ENCODE measurements at regions not wholly inside any gene's neighbourhood (a gene's known extent, or its start where the extent isn't known, plus 50 kb on each side); places are given as distances from the start of the nearest gene placed in this dataset.
"Not testable (repeated sequence)": the region's sequence is repeated elsewhere in the genome, so short reads cannot be mapped to it uniquely, and the experiment has no call there.

DNA sequence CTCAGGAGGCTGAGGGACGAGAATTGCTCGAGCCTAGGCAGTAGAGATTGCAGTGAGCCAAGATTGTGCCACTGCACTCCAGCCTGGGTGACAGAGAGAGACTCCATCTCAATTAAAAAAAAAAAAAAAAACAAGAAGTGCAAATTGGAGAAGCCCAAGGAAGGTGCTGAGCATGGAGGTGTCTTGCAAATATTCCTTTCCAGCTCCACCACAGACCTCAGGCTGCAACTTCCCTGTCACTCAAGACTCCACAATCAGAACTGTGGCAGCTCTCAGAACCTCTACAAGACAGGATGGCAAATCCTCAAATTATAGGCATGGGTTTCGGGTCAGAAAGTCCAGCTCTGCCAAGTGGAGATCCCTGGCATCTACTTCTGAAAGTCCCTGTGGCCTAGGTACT, 104.4 kb upstream of the TIAM1 start:
- DNase-seq: no peak

DNA sequence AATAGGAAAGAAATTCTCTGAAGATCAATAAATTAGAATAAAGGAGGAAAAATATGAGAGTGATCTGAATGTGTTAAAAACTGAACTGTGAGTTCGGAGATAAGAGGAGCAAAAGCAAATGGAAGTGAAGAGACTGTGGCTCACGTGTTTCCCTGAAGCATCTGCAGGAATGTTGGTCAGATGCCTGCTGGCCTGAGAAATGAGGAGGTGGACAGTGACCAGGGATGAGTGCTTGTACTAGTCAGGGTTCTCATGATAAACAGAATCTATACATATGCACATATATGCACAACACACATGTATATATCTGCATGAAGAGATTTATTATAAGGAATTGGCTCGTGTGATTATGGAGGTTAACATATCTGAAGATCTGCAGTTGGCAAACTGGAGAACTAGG, 103.4 kb upstream of the TIAM1 start:
- DNase-seq: no peak

DNA sequence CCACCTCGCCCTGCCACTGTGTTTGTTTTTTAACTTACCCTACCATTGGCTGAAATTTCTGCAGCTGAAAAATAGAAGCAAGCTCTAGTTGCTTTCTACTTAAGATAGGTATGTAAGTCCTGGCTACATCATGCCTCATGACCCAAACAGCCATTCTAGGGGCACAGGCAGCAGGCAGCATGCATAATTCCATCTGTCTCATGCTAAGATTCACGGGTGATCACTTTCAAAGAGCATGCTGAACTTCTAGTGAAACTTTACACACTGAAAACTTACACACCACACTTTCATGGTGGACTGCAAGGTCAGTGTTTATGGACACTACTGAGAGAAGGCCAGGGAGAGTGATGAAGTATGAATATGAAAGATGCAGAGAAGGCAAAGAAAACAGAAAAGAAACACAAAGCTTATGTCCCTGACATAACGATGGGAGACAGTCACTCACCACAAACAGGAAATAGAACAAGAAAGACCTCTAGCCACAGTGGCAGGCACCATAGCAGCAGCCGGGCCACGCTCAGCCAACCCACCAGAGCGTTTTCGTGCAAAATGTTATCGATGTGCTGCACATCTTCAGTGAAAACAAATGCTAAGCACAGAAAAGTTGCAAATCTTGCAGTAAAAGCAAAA, 102.3 kb upstream of the TIAM1 start:
- DNase-seq: no peak

DNA sequence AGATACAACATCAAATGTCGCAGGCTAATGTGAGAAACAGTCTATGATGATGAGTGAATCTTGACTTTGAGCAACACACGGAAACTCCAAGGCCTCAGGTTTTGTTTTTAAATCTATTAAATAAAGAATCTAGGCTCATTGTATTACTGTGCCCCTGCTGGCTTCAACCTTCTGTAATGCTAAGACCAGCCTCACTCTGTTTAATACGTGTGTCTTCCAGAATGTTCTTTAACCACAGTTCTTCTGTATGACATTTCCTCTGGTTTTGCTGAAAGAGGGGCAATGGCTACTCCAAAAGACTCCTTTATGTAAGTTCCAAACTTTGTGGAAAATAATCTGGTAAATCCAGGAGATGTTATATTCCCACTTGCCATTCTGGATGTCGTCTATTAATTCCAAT, 101.1 kb upstream of the TIAM1 start:
- no peak for DNase-seq

DNA sequence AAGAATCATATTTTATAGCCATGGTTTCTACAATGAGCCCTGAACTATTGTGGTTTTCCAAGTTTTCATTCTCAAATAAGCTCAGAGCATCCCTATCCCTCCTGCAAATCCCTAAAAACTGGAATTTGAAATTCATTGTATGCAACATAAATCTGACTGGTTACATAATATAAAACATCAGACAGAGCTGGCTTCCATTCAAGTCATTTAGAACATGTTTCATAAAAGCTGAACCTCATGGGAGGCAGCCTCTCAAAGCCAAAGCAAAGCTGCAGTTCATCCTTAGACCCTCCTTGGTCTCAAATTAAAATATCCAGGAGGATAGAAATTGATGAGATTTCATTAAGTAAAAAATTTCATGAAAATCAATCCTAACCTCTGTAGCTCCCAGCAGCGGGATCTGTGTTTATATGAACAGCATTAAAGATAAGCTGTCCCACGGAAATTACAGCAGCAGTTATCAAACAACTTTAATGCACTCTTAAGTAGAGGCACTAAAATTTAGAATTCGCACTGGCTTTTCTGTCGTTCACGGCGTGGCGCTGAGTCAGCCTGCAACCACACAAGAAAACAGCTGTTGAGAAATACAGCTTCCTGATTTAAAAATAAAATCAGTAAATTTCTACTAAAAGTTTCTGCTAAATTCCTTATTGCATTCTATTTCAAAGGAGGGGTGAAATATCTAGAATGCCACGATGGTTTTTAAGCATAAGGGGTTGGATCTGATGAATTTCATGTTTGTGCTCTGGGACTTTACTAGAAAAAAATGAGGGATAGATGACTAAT, 99.9 kb upstream of the TIAM1 start:
- DNase-seq: no peak

DNA sequence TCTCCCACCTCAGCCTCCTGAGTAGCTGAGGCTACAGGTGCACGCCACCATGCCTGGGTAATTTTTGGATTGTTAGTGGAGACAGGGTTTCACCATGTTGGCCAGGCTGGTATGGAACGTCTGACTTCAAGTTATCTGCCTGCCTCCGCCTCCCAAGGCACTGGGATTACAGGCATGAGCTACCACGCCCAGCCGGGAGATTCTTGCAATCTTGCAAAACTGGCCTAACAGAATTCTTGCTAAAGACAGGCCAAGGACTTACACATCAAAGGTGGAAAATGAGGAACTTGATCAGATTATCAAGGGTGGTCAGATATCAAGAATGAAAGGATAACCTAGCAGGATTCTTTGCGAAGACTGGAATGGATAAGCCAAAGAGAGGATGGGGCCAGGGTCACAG, 98.3 kb upstream of the TIAM1 start:
- no peak for DNase-seq

DNA sequence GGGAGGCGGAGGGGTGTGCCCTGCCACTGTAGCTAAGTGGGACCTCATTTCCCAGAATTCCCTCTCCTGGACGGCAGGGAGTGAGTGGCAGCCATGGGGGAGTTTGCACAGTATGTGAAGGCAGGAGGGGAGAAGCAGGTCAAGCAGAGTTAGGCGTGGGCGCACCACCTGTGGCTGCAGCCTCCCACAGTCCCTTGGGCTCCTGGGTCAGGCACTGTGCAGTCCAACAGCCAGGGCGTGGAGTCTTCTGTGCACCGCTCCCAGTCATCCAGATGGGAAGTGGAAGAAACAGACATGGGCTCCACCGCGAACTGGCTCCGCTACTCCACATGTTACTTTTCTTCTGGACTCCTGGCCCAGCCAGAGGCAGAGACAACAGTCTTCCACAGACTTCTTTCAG, 85.4 kb upstream of the TIAM1 start:
- no peak for DNase-seq

DNA sequence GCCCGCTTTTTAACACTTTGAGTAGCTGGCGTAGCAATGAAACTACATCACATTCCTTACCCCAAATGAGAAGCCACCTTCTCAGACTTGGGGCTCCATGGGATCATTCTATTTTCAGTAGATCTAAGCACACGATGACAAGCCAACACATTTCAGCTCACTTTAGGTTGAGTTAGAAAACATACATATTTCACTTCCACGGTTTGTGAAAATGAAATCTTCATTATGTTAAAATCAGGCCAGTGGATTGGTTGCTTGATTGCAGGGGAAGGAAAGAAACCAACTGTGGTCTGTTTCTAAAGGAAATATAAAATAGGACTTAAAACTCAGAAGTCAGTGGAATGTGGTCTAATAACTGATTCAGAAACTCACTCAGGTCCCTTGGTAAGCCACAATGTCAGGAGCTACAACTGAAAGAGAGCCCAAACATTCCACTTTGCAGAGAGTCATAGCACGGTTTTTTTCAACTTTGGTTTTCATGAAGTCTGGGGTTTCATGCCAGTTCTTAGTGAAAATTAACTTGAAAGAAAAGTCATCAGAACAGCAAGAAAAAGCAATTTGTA, 82.3 kb upstream of the TIAM1 start:
- DNase-seq: no peak

DNA sequence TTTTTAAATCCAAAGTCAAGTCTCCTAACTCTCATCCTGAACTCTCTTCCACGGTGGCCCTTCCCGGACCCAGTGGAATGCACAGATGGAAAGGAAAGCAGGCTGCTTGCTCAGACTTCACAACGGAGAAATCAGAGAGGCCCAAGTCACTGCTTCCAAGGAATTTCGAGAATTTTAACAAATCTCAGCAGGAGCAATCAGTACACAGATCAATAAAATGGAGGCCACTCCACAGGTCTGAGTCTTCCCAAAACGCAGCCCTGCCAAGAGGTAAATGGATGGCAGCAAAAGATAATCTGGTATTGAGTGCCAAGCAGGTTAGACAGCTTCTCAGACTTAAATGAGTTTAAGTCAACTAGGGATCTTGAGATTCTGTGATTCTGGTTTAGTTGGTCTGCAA, 81.1 kb upstream of the TIAM1 start:
- DNase-seq: no peak

DNA sequence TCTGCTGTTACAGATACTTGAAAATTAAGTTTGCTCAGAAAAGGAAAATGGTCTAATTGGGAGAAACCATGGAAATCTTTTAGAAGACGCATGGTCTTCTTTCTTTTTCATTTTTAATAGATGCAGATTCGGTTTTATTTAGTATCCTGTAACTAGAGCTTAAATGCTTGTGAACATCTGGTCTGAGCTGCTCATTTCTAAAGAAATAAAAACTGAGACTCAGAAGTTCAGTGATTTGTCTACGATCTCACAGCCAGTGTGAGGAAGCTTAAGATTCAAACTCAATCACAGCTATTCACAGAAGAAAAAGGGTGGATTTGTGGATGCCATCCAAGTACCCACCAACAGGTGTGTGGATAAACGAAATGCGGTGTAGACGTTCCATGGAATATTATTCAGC, 80.0 kb upstream of the TIAM1 start:
- no peak for DNase-seq

DNA sequence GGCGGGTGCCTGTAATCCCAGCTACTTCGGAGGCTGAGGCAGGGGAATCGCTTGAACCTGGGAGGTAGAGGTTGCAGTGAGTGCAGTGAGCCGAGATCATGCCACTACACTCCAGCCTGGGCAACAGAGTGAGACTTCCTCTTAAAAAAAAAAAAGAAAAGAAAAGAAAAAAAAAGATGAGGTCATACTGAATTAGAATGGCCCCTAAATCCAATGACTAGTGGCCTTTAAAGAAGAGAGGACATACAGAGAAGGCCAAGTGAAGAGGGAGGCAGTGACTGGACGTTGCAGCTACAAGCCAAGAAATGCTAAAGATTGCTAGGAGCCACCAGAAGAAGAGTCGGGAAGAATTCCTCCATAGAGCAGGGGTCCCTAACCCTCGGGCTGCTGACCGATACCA, 76.9 kb upstream of the TIAM1 start:
- no peak for DNase-seq

DNA sequence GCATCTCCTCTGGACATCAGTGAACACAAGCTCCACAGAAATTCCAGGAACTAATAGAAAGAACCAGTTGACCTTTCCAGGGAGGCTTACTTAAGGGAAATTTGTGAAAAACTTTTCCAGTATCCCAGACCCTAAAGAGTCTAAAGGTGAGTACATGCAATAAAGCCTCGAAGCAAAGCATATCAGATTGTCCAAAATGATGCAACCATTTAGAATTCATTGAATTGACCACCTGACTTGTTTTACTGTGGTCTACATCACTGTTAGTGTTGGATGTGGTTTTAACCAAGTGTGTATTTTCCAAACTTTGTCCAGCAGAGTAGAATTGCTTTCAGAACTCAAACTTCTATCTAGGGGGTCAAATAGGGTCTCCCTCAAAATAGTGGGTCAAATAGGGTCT, 76.3 kb upstream of the TIAM1 start:
- DNase-seq: no peak

DNA sequence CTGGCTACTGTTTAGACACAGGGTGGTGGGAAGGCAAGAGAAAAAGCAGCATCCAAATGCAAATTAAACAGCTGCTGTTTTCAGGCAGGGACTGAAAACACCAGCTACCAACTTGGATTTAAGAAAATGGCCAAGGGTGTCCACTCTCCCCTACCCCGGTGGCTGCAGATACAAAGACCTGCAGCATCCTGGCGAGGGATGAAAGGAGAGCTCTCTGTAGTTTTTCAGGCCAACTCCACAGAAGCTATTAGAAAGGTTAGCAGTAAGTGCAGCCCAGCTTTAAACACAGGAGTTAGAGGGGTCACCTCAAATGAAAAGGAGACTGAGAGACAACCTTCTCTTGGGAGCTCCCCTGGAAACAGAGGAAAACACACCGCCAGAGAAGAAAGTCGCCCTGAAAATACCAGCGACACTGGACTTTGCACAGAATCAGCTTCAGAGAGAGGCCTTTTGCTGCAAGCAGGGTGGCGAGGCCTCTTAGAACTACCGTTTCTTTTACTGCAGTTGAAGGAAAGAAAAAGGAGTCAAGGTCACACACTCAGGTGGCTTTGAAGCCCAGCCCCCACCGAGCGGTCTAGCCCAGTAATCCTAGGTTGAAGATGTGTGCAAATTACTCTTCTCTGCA, 74.4 kb upstream of the TIAM1 start:
- DNase-seq: no peak

DNA sequence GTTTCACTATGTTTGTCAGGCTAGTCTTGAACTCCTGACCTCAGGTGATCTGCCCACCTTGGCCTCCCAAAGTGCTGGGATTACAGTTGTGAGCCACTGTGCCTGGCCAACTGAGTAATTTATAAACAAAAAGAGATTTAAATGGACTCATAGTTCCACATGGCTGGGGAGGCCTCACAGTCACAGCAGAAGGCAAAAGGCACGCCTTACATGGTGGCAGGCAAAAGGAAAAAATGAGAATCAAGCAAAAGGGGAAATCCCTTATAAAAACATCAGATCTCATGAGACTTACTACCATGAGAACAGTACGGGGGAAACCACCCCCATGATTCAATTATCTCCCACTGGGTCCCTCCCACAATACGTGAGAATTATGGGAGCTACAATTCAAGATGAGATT, 73.2 kb upstream of the TIAM1 start:
- not testable (repeated sequence) for DNase-seq

DNA sequence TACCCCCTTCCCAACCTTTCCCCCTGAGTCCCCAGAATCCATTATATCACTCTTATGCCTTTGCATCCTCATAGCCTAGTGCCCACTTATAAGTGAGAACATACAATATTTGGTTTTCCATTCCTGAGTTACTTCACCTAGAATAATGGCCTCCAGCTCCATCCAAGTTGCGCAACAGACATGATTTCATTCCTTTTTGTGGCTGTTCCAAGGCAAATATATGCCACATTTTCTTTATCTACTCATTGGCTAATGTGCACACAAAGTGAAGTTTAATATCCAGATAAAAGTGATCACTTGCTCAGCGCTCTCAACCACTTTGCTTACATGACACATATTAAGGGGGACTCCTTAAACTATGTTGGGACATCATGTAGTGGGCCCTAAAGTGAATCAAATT, 72.4 kb upstream of the TIAM1 start:
- no peak for DNase-seq

DNA sequence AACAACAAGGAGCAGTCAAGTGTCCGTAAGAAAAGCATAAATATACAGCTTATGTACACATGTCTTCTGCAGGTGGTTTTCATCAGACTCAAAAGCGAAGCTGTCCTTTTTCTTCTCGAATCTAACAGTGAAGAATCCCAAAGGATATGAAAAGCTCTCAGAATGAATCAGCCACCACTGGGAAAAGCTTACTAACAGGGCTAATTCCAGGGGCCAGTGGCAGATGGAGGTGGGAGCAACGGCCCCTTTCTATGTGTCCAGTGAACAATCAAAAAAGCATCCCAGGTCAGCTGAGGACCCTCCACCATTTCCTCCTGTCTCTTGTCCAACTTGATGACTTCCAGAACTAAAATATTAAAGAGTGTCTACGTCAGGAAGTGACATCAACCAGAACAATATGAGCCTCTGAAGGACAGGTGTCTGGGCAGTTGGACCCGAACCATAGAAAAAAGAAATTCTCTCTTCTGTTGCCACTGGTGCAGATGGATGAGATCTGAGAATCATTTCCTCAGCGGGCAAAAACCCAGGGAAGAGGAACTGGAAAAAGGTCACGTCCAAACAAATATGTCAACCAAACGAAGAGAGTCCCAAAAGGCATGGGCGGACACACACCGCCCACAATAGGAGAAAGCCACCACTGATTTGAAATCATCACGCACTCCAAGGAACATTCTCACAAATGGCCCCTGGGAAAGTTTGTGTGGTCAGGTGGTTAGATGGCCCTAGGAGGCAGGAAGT, 70.4 kb upstream of the TIAM1 start:
- no peak for DNase-seq

DNA sequence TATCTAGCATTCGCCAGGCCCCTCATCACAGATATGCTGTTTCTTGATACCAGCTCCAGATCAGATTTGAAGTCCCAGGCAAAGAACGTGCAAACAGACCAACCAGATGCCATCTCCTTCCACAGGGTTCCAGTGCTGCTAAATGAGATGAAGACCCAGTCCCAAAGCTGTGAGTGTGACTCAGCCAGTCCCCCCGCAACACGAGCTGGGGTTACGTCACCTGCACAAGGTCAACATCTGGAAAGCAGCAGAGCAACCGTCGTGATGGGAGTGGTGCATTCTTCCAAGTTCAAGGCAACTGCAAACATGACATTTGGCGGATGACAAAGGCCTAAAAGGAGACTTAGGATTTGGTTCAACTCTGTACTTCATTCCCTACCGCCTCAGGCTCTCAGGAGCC, 69.6 kb upstream of the TIAM1 start:
- no peak for DNase-seq

DNA sequence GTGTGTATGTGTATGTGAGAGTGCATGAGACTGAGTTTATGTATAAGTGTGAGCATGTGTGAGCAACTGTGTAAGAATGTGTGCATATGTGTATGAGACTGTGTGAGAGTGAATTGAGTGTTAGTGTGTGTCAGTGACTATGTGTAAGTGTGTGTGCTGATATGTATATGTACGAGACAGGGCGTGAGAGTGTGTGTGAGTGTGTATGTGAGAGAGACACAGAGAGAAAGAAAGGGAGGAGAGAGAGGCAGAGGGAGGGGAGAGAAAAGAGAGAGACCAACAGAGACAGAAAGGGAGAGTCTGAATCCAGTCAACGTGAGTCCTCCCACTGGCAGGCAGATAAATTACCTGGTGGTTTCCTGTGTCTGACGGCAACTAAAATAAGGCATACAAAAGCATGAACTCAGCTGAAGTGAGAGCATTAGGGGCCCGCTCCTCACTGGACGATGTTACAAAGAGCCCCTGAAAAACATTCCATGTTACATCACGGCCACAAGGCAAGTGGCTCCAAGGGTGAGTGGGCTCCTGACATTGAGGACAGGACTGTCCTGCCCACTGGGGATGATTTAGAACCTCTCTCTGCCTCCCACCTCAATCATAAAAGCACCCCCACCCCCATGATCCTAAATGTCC, 66.6 kb upstream of the TIAM1 start:
- no peak for DNase-seq

DNA sequence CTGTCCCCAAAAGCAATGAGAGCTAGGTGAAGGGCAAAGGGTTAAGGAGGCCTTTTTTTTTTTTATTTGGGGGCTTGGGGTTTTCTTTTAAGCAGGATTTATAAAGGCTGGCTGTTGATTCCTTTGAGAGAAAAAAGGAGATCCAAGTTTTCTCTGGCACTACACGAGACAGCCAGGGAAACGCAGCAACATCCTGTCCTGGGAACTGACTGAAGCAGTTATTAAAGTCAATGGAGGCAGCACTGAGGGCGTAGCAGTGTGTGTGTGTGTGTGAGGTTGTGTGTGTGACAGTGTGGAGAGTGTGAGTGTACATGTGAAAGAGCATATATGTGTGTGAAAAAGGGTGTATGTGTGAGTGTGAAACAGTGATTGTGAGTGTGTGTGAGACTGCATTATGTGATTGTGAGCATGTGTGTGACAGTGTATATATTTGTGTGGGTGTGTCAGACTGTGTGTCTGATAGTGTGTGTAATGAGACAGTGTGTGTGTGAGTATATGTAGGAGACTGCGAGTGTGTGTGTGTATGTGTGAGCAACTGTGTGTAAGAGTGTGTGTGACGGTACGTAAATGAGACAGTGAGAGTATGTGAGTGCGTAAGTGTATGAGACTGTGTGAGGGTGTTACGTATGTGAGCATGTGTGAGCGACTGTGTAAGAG, 65.9 kb upstream of the TIAM1 start:
- DNase-seq: no peak

DNA sequence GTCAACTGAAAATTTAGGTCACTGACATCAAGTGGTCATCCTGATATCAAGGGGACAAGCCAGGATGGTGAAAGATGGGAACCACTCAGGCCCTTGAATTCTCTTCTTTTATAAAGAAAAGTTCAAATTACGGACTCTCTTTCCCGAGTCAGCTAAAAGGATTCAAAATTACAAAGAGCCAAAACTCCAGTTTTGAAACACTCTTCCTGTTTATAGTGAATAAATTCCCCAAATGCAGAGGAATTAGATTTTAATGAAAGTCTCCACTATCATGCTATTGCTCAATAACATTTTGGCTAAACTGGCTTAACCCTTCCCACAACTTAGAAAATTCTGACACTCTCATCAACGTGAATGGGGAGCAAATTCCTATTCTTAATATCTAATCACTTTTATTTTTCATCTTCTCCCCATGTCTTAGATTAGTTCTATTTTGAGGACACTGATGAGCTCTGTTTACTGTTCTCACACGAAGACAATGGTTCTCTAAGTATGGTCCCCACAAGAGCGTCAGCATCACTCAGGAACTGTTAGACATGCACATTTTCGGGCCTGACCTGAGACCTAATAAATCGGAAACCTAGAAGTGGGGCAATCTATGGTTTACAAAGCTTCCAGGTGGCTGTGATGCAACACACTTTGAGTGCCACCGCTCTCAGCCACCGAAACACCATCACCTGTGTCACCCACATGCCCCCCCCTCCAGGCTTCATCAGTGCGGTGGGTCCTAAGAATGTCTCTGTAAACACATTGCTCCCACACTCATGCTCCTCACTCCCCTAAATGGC, 64.4 kb upstream of the TIAM1 start:
- DNase-seq: no peak

DNA sequence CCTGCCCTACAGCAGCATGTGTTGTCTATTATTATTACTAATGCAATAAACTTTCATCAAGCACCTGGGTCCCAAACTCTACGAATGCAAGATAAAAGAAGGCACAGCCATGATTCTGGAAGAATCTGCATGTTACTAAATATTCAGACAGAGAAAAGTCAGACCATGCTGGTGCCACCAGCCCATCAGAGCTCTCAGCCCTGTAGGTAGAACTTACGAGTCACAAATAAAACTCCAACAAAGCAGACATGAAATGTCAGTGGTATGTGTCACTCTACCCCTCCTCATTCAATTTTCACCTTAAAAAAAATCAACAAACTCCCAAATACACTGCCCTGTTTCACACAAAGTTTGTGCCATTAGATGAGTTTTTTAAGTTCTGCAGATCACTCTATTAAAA, 62.4 kb upstream of the TIAM1 start:
- no peak for DNase-seq

DNA sequence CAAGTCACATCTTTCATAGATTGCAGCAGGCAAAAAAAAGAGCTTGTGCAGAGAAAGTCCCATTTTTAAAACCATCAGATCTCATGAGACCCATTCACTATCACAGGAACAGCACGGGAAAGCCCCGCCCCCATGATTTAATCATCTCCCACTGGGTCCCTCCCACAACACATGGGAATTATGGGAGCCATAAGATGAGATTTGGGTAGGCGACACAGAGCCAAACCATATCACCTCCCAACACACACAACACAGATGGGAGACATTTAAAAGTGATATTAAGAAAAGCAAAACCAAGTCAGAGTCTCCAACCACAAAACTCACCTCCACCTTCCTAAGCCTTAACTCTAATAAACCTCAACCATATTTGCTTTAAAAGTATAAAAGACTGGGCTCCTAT, 61.5 kb upstream of the TIAM1 start:
- DNase-seq: no peak
